Uterus (tissue), 3 donors: ENCODE measurements at regions not wholly inside any gene's neighbourhood (a gene's known extent, or its start where the extent isn't known, plus 50 kb on each side); places are given as distances from the start of the nearest gene placed in this dataset.

ENCODE experiments used
- DNase-seq, 2 donors: peaks; one replicate each; pipeline ENCODE4 v3.0.0-alpha.2; 2019 to 2020
- H3K27ac ChIP-seq, 2 donors: fragments of 200-600 bp; sonication (generic); 1 replicate in 1 of 2; 2 replicates in 1 of 2; pipeline ENCODE4 v1.5.1; 2016 to 2018
- H3K27me3 ChIP-seq, 2 donors: fragments of 200-600 bp; sonication (generic); one replicate each; pipeline ENCODE4 v1.5.1; 2018 to 2019; ENCODE audit warnings: control low read depth in 1 of 2
- H3K36me3 ChIP-seq, 2 donors: fragments of 200-600 bp; sonication (generic); one replicate each; pipeline ENCODE4 v1.5.1; 2019; ENCODE audit warnings: control low read depth in 1 of 2
- H3K4me1 ChIP-seq, 2 donors: fragments of 200-600 bp; sonication (generic); one replicate each; pipeline ENCODE4 v1.5.1; 2018 to 2019; ENCODE audit warnings: control low read depth in 1 of 2
- H3K4me3 ChIP-seq, 2 donors: fragments of 200-600 bp; sonication (generic); 1 replicate in 1 of 2; 2 replicates in 1 of 2; pipeline ENCODE4 v1.5.1; 2018 to 2019; ENCODE audit warnings: mild to moderate bottlenecking in 1 of 2
- H3K9me3 ChIP-seq, 2 donors: fragments of 200-600 bp; sonication (generic); one replicate each; pipeline ENCODE4 v1.5.1; 2019; ENCODE audit warnings: control low read depth in 1 of 2
- CTCF ChIP-seq, 4 experiments: fragments of 200-600 bp in 2 of 4; fragments of 450-650 bp in 2 of 4; sonication (generic) in 2 of 4; IDR thresholded peaks; one replicate each; pipeline ENCODE4 v1.5.1; 2016 to 2019; ENCODE audit warnings: antibody characterized with exemption in 4 of 4, mild to moderate bottlenecking in 2 of 4, moderate library complexity in 1 of 4
- POLR2A ChIP-seq, 2 donors: fragments of 450-650 bp; IDR thresholded peaks; one replicate each; pipeline ENCODE4 v1.6.1; 2016; ENCODE audit warnings: antibody characterized with exemption in 2 of 2, mild to moderate bottlenecking in 1 of 2, moderate library complexity in 1 of 2
- intact Hi-C: fragments of 100-400 bp; cut with DNase I; formaldehyde crosslinking; loops from one replicate; pipeline ENCODE4 v1.15.1; 2023; ENCODE audit warnings: low total_unique reads
- donor health status: DM: yes; HTN: yes; CAD: no.

GRCh38 chr6:148192310-148192709 lies 150.3 kb upstream of the SASH1 start:
- H3K4me1 ChIP-seq: no peaks in the 10 kb centered on the region
- H3K27ac ChIP-seq: peak overlapping the region in 1 of 2 donors; percentile 13
- H3K9me3 ChIP-seq: no peaks in the 10 kb centered on the region
- no peak for TF ChIP-seq CTCF (IDR thresholded peaks at IDR 0.05)
- TF ChIP-seq POLR2A (IDR thresholded peaks at IDR 0.05): no peak
- H3K36me3 ChIP-seq: no peaks in the 10 kb centered on the region
- H3K27me3 ChIP-seq: no peaks in the 10 kb centered on the region
- intact Hi-C loops: no loop called here
- H3K4me3 ChIP-seq: no peak overlapping the region
- peak in 1 of 2 donors; percentile 31 for DNase-seq

DNA sequence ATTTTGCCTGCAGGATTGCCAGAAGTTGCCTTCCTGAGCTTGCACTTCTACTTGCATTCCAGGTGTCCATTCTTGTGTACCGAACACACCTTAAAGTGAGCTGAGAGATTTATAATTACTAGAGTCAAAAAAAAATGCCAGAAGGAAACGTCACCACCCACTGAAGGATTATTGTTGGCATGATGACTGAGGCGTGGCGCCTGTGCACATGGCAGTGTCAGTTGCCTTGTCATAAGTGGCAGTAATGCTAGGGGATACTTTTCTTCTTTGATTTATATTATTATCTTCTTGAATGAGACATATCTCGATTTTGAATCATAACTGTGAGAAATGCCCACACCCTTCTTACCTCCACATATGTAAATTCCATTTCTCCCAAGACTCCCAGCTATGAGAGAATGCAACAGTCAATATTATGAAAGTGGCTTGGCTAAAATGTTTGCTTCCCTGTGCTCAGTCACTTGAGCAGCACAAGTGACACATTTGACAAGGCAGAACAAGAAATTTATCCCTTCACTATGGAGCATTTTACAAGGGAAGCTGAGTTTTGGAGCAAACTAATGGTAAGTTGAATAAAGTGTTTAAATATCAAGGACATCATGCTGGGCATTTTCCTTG lies 149.5 kb upstream of the SASH1 start:
- intact Hi-C loops: no loop called here
- Histone ChIP-seq H3K27ac (no peak overlapping the region), H3K36me3 (no peaks in the 10 kb centered on the region), H3K9me3 (no peaks in the 10 kb centered on the region), H3K4me1 (no peaks in the 10 kb centered on the region), H3K27me3 (no peaks in the 10 kb centered on the region), H3K4me3 (no peak overlapping the region)
- no peak for DNase-seq
- TF ChIP-seq POLR2A (IDR thresholded peaks at IDR 0.05) (no peak), CTCF (IDR thresholded peaks at IDR 0.05) (no peak)

- DNase-seq: no peak
- TF ChIP-seq POLR2A (IDR thresholded peaks at IDR 0.05) (no peak), CTCF (IDR thresholded peaks at IDR 0.05) (no peak)
- H3K4me3 ChIP-seq: no peak overlapping the region
- no peaks in the 10 kb centered on the region for H3K36me3 ChIP-seq
- no peaks in the 10 kb centered on the region for H3K4me1 ChIP-seq
- no peaks in the 10 kb centered on the region for H3K27me3 ChIP-seq
- H3K9me3 ChIP-seq: no peaks in the 10 kb centered on the region
- intact Hi-C loops: no loop called here
- no peak overlapping the region for H3K27ac ChIP-seq
Observed at GRCh38 chr6:148195511-148195910, 147.1 kb upstream of the SASH1 start.

- no peak overlapping the region for H3K4me3 ChIP-seq
- no peaks in the 10 kb centered on the region for H3K9me3 ChIP-seq
- intact Hi-C loops: no loop called here
- H3K27ac ChIP-seq: no peak overlapping the region
- TF ChIP-seq CTCF (IDR thresholded peaks at IDR 0.05) (no peak), POLR2A (IDR thresholded peaks at IDR 0.05) (no peak)
- H3K27me3 ChIP-seq: no peaks in the 10 kb centered on the region
- no peak for DNase-seq
- no peaks in the 10 kb centered on the region for H3K4me1 ChIP-seq
- H3K36me3 ChIP-seq: no peaks in the 10 kb centered on the region
Observed at GRCh38 chr6:148199584-148199983, 143.1 kb upstream of the SASH1 start.

DNA sequence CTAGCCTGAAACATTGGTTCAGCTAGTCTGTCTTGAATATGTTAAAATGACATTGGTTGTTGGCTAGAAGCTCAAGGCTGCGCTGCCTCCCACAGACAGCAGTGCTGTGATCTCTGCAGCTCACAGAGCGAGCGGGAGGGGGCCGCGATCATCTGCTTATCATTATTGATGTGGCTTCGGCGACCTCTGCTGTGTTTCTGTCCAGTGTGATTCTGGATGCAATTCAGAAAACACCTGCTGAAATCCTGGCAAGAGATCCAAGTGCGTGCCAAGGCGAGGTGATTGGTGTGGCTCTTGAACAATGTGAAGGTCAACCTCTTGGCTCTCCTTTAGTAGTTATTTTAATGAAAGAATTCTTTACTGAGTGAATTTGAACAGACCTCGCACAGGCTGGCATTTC lies 142.3 kb upstream of the SASH1 start:
- Histone ChIP-seq H3K4me1 (no peaks in the 10 kb centered on the region), H3K9me3 (no peaks in the 10 kb centered on the region), H3K36me3 (no peaks in the 10 kb centered on the region), H3K4me3 (peak overlapping the region in 1 of 2 donors; percentile 13), H3K27me3 (no peaks in the 10 kb centered on the region), H3K27ac (no peak overlapping the region)
- intact Hi-C loops: no loop called here
- TF ChIP-seq CTCF (IDR thresholded peaks at IDR 0.05) (peak in 1 of 4 experiments; percentile 7), POLR2A (IDR thresholded peaks at IDR 0.05) (no peak)
- DNase-seq: peak in 1 of 2 donors; percentile 26
